CD14-positive monocyte (primary cell): ENCODE measurements at regions not wholly inside any gene's neighbourhood (a gene's known extent, or its start where the extent isn't known, plus 50 kb on each side); places are given as distances from the start of the nearest gene placed in this dataset.

Experiments used
- DNase-seq, 3 donors: peaks; one replicate each; pipeline ENCODE4 v3.0.0-alpha.2; 2011 to 2022
- H2AFZ ChIP-seq: 2 replicates; pipeline ENCODE4 v1.6.0; 2012; ENCODE audit warnings: mild to moderate bottlenecking, low read depth, low read length, inconsistent platforms; ENCODE audit not compliant: insufficient read depth, poor library complexity, severe bottlenecking
- H3K27ac ChIP-seq, 2 donors: 1 replicate in 1 of 2; 2 replicates in 1 of 2; pipeline ENCODE4 v1.5.1; 2012 to 2013; ENCODE audit warnings: low read length in 2 of 2, control low read depth in 1 of 2, inconsistent platforms in 1 of 2, low read depth in 1 of 2, mild to moderate bottlenecking in 1 of 2
- H3K27me3 ChIP-seq, 2 donors: one replicate each; pipeline versions ENCODE4 v1.6.0 to v1.6.1; 2011 to 2013; ENCODE audit warnings: low read length in 2 of 2; ENCODE audit not compliant: control insufficient read depth in 2 of 2, insufficient read depth in 2 of 2
- H3K36me3 ChIP-seq, 2 donors: replicated peaks in 1 of 2; 1 replicate in 1 of 2; 2 replicates in 1 of 2; pipeline versions ENCODE4 v1.5.1 to v1.6.1; 2012 to 2013; ENCODE audit warnings: low read length in 2 of 2, control low read depth in 1 of 2, inconsistent platforms in 1 of 2, mild to moderate bottlenecking in 1 of 2; ENCODE audit not compliant: insufficient read depth in 2 of 2, control insufficient read depth in 1 of 2
- H3K4me1 ChIP-seq, 2 donors: 1 replicate in 1 of 2; 2 replicates in 1 of 2; pipeline versions ENCODE4 v1.5.1 to v1.6.1; 2012 to 2013; ENCODE audit warnings: low read length in 2 of 2, control low read depth in 1 of 2, inconsistent platforms in 1 of 2, mild to moderate bottlenecking in 1 of 2, moderate library complexity in 1 of 2; ENCODE audit not compliant: insufficient read depth in 2 of 2, control insufficient read depth in 1 of 2
- H3K4me2 ChIP-seq: replicated peaks from 2 replicates; pipeline ENCODE3; 2012; ENCODE audit warnings: low read length, moderate library complexity, mild to moderate bottlenecking; ENCODE audit not compliant: poor library complexity, severe bottlenecking; ENCODE audit errors: extremely low read depth
- H3K4me3 ChIP-seq, 3 experiments: fragments of 200-600 bp in 1 of 3; sonication (generic) in 1 of 3; replicated peaks in 1 of 3; 1 replicate in 2 of 3; 2 replicates in 1 of 3; pipeline ENCODE4 v1.5.1; 2011 to 2013; ENCODE audit warnings: low read length in 3 of 3, mild to moderate bottlenecking in 3 of 3, control low read depth in 2 of 3, low read depth in 2 of 3, inconsistent platforms in 1 of 3, moderate library complexity in 1 of 3
- H3K79me2 ChIP-seq: 2 replicates; pipeline ENCODE4 v1.6.0; 2012; ENCODE audit warnings: mild to moderate bottlenecking, control low read depth, inconsistent platforms, low read length, moderate library complexity; ENCODE audit not compliant: insufficient read depth
- H3K9ac ChIP-seq: 2 replicates; pipeline ENCODE4 v1.6.0; 2017; ENCODE audit warnings: low read length, mild to moderate bottlenecking; ENCODE audit not compliant: insufficient read depth, poor library complexity, severe bottlenecking
- H3K9me3 ChIP-seq, 2 donors: replicated peaks in 1 of 2; 1 replicate in 1 of 2; 2 replicates in 1 of 2; pipeline versions ENCODE4 v1.5.1 to v1.6.1; 2012 to 2013; ENCODE audit warnings: low read length in 2 of 2, control low read depth in 1 of 2; ENCODE audit not compliant: control insufficient read depth in 1 of 2, insufficient read depth in 1 of 2
- H4K20me1 ChIP-seq: 2 replicates; pipeline ENCODE4 v1.6.0; 2012; ENCODE audit warnings: mild to moderate bottlenecking, low read length, control low read depth, moderate library complexity; ENCODE audit not compliant: insufficient read depth
- H3K27ac Mint-ChIP-seq, 7 donors: one replicate each; pipeline ENCODE4 v1.8.0; 2020; ENCODE audit warnings: mild to moderate bottlenecking in 7 of 7, mixed read lengths in 7 of 7, moderate library complexity in 6 of 7, inconsistent platforms in 2 of 7
- H3K27me3 Mint-ChIP-seq, 3 donors: one replicate each; pipeline ENCODE4 v1.8.0; 2021 to 2022; ENCODE audit warnings: low read depth in 3 of 3, mild to moderate bottlenecking in 3 of 3, mixed read lengths in 3 of 3, moderate library complexity in 3 of 3, inconsistent platforms in 1 of 3
- H3K36me3 Mint-ChIP-seq, 2 donors: one replicate each; pipeline ENCODE4 v1.8.0; 2020; ENCODE audit warnings: mixed read lengths in 2 of 2, inconsistent platforms in 1 of 2, mild to moderate bottlenecking in 1 of 2
- H3K4me1 Mint-ChIP-seq: one replicate; pipeline ENCODE4 v1.8.0; 2020; ENCODE audit warnings: mild to moderate bottlenecking, mixed read lengths
- H3K4me3 Mint-ChIP-seq, 2 donors: one replicate each; pipeline ENCODE4 v1.8.0; 2020; ENCODE audit warnings: mild to moderate bottlenecking in 2 of 2, mixed read lengths in 2 of 2, moderate library complexity in 1 of 2
- H3K9me3 Mint-ChIP-seq, 7 donors: one replicate each; pipeline ENCODE4 v1.8.0; 2020 to 2022; ENCODE audit warnings: mixed read lengths in 7 of 7, mild to moderate bottlenecking in 6 of 7, moderate library complexity in 6 of 7, inconsistent platforms in 2 of 7
- CTCF ChIP-seq: fragments of 200-600 bp; IDR thresholded peaks from one replicate; pipeline ENCODE4 v1.8.0; 2022; ENCODE audit warnings: antibody characterized with exemption, mild to moderate bottlenecking
- whole genome bisulfite sequencing: methylation state at CpG from one replicate; pipeline ENCODE4 v1.1.5; 2013; ENCODE audit warnings: missing lambda C conversion rate; ENCODE audit not compliant: insufficient coverage; 5-methylcytosine and 5-hydroxymethylcytosine counted together
- intact Hi-C, 2 donors: fragments of 100-400 bp; cut with micrococcal nuclease; formaldehyde crosslinking; loops; one replicate each; pipeline versions ENCODE4 v1.15.0 to v1.15.1; 2023

- Histone ChIP-seq H3K4me2 (no peak overlapping the region), H3K36me3 (no peaks in the 10 kb centered on the region), H3K4me3 (no peak overlapping the region), H3K27ac (no peak overlapping the region), H3K9ac (no peak overlapping the region), H3K27me3 (no peaks in the 10 kb centered on the region), H3K9me3 (no peaks in the 10 kb centered on the region), H2AFZ (no peak overlapping the region), H3K79me2 (no peaks in the 10 kb centered on the region), H4K20me1 (no peaks in the 10 kb centered on the region), H3K4me1 (no peaks in the 10 kb centered on the region)
- Mint-ChIP-seq H3K27ac (no peak overlapping the region), H3K9me3 (peaks cover 0 to 4% (median 3%) of the 10 kb centered on the region in 7 donors), H3K36me3 (no peaks in the 10 kb centered on the region), H3K27me3 (no peaks in the 10 kb centered on the region), H3K4me3 (no peak overlapping the region), H3K4me1 (no peaks in the 10 kb centered on the region)
- intact Hi-C loops: no loop called here
- DNase-seq: no peak
- TF ChIP-seq CTCF: no peak
- WGBS: 93% methylated on average over 2 of the region's 2 CpGs
Measured at GRCh38 chr10:22856444-22857074, 71.3 kb upstream of the ARMC3 start.

- H3K27ac ChIP-seq: no peak overlapping the region
- no peak overlapping the region for H3K4me3 ChIP-seq
- Mint-ChIP-seq H3K27me3 (peaks cover 0 to under 1% (median 0%) of the 10 kb centered on the region in 3 donors), H3K4me1 (no peaks in the 10 kb centered on the region), H3K9me3 (peaks cover 0 to 3% (median 0%) of the 10 kb centered on the region in 7 donors), H3K4me3 (no peak overlapping the region), H3K36me3 (no peaks in the 10 kb centered on the region), H3K27ac (no peak overlapping the region)
- 100% methylated on average over 1 of the region's 4 CpGs for WGBS
- no peaks in the 10 kb centered on the region for H4K20me1 ChIP-seq
- intact Hi-C loops: no loop called here
- DNase-seq: no peak
- no peaks in the 10 kb centered on the region for H3K79me2 ChIP-seq
- no peaks in the 10 kb centered on the region for H3K4me1 ChIP-seq
- no peak overlapping the region for H3K9ac ChIP-seq
- H2AFZ ChIP-seq: no peak overlapping the region
- H3K36me3 ChIP-seq: no peaks in the 10 kb centered on the region
- H3K9me3 ChIP-seq: no peaks in the 10 kb centered on the region
- H3K27me3 ChIP-seq: no peaks in the 10 kb centered on the region
- no peak for TF ChIP-seq CTCF
- H3K4me2 ChIP-seq: no peak overlapping the region
Measured at GRCh38 chr10:22854935-22855421, 72.9 kb upstream of the ARMC3 start.
